ENCODE measurements at regions not wholly inside any gene's neighbourhood (a gene's known extent, or its start where the extent isn't known, plus 50 kb on each side); places are given as distances from the start of the nearest gene placed in this dataset.
"Not testable (repeated sequence)": the region's sequence is repeated elsewhere in the genome, so short reads cannot be mapped to it uniquely, and the experiment has no call there.

DNA sequence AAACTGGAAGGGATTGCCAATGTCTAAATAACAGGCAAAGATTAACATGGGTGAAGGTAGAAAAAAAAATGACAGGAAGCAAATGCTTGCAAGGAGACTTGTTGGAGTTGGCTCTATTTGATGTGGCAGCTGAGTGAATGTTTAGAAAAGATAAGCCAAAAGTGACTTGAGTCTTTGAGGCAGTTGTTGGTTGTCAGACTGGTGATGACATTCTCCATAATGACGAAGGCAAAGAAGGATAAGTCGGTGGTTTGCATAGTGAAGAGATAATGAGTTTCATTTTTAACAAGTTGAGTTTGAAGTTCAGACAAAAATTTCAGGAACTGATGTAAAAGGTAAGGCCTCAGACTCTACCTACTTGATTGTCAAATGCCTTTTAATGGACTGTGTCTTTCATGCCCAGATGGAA, 704.1 kb upstream of the SGO1 start:
- no peak for DNase-seq

GRCh38 chr3:20878691-20879090, 692.7 kb upstream of the SGO1 start:
- peak in 1 of 2 experiments; percentile 66 for DNase-seq

DNA sequence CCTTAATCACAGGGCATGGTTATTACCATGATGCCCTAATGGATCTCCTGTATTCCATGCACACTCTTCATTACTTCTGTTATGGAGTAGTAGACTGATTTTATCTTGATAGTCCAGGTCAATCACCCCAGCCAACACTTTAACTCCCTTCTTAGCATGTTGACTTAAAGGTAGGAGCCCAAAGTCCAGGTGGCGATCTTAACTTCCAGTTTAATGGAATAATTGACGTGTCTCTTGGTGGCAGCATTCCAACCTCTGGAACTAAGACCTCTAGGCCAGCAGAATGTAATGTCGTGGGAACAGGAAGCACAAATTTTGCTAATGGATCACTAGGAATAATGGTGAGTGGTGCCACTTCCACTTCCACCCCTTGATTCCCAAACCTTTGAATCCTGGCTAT, 687.2 kb upstream of the SGO1 start:
- no peak for DNase-seq

DNA sequence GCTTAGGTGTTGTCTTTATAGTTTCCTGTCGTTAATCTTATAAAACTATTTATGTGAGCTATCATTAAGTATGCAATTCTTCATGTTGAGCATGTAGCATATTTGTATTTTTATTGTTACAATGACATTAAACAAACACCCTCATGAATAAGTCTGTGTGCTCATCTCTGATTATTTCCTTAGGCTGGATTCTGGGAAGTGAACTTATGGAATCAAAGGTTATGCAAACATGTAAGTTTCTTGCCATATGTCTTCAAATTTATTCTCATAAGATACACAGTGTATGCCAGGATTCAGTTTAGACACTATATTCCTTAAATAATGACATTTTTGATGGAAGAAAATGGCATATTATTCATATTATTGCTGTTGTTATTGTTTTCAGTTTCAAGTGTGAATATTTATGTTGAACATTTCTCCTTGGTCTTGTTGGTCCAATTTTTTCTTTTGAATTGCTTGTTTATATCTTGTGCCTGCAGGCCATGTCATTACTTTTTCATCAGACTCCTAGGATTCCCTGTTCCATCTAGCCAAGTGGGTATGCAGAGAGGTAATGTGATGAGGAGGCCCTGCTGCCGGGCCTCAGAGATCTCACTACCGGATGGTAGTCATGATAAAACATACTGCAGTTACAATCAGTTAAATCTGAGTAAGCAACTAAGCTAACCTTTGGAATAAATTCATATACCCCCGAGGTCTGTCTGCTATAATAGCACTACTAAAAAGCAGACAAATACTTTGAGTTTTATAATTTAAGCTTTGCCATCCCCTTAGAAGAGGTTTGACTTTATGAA, 684.3 kb upstream of the SGO1 start:
- no peak for DNase-seq

- DNase-seq = no peak
Measured at GRCh38 chr3:20865803-20866202, 679.8 kb upstream of the SGO1 start.

DNA sequence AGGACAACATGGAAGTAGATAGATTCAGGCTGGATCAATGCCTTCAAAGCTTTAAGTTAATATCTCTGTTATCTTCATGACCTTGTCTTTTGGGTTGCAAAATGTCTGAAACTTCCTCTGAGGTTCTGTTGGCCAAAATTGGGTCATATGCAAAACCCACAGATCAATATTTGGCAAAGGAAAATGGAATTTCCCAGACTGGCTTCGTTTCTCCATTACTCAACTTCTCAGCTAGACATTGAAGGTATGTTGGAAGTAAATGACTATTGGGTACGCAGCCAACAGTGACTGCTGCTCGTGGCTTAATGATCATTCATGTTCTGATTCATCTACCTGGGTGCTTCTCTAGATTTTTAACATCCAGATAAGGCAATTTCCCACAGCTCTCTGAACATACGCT, 675.4 kb upstream of the SGO1 start:
- no peak for DNase-seq

DNA sequence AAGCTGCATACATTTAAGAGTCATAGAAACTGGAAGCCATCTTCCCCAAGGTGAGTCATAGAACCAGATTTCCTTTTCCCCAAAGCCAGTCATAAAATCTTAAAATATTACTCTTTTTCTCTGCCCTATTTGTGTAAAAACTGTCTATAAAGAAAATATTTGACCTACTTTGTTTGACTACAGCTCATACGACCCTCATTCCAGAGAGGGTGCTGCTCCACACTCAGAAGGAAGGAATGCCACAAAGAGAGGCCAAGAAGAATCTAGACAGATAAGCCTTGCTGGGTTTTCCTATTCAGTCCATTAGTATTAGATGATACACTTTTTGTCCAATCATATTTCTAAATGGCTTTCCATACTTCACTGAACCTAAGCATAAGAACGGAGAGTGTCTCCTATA, 671.6 kb upstream of the SGO1 start:
- no peak for DNase-seq

GRCh38 chr3:20853890-20854289, 667.9 kb upstream of the SGO1 start:
- DNase-seq = no peak

GRCh38 chr3:20852712-20853111, 666.7 kb upstream of the SGO1 start:
- DNase-seq = no peak

- no peak for DNase-seq
Measured at GRCh38 chr3:20849975-20850374, 664.0 kb upstream of the SGO1 start.

GRCh38 chr3:20846832-20847231, 660.8 kb upstream of the SGO1 start:
- DNase-seq = peak in 1 of 2 experiments; percentile 2

DNA sequence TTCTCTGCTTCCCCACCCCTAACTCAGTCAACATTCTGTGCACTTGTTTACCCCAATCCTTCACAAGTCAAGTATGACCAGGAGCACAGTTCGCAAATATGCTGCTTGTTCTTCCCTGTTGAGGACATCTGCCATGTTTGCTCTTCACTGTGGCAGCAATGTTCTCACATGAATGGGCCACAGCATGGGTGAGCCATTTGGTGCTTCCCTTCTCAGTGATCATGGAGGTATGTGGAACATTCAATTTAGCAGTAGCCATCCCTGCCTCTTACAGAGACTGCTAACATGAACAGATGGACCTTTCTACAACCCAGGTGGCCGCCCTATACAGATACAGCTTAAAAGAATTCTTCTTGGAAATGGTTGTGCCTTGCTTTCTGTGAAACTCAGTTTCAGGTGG, 660.1 kb upstream of the SGO1 start:
- peak in 1 of 2 experiments; percentile 36 for DNase-seq

DNA sequence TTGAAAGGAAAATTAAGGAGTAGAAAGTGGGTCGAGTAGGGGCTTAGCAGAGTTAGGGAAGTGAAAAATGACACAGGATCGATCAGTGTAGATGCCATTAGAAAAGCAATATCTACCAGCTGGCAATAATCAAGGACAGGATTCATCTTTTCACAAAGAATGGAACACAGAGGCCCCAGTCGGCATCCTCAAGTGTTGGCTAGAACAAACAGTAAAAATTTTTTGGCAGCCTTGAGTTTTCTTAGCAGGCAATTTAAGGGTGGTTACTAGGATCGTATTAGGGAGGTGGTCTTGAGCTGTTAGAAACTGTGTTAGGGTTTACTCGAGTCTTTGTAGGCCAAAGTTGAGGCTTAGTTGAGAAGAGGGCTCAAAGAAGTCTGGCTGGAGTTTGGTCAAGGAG, 658.8 kb upstream of the SGO1 start:
- no peak for DNase-seq

DNA sequence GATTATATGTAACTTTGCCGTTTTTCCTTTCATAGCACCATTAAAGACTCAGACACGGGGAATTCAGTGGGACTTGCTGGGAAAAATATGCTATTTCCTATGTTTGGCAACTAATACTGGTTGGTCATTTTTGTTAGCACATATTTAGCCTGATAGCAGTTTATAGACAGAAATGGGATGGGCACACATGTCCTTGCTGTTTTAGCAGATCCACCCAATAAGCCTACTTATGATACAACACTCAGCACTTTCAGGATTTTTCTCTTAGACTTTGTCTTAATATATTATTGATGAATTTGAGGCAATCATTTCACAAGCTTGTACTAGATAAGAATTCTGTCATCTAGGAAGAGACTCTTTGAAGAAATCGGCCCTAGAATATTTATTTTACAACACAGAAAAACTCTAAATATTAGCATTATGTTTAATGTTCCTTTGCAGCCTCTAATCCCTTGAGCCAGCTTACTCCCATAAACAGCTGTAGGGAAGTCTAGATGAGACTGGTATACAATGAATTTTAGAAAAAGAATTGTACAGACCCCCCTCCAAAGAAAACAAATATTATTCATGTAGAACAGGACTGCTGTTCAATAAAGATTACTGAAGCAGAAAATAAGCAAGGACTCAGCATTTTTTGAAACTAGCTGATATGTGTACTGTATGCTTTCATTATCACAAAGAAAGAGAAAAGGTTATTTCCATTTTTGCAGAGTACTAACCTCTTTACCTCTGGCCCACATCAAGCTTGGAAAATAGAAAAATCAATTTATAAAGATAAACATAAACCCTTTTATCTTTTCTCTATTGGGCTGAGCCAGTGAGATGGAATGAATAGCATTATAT, 656.8 kb upstream of the SGO1 start:
- DNase-seq = no peak

DNA sequence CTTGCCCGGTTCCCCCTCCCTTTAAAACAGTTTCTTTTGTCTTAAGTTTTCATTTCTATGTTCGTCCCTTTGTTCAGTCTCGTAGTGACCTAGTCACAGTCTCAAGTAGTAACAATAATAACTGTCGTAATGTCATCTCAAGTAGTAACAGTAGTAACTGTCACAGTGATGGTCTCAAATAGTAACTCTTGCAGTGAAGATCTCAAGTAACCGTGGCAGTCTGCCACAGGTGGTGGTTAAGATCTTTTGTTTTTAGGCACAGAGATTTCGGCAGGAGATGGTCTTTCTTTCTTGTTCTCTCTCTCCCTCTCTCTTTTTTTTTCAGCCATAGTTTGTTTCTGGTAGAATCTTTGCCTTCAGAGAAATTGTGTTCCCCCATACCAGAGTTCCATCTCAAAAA, 656.0 kb upstream of the SGO1 start:
- no peak for DNase-seq

GRCh38 chr3:20837676-20838302, 651.8 kb upstream of the SGO1 start:
- DNase-seq = peak in 1 of 2 experiments; percentile 62

GRCh38 chr3:20836801-20837200, 650.8 kb upstream of the SGO1 start:
- no peak for DNase-seq

DNA sequence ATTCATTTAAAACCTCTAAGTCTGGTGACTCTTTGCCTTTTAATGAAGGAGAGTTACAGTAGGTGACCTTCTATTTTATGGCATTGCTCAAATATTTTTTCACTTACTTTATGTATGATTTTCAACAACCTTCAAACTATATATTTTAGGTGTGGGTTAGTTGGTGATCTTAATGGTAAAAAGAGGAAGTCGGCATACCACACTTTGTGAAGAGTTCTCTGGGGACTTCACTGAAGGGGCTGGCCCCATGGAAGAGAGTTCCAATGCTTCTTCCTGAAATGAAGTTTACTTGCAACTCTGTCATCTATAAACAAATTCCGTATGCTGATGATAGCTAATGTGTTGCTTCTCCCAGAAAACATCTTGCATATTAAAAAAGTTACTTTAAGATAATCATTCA, 647.0 kb upstream of the SGO1 start:
- no peak for DNase-seq

DNA sequence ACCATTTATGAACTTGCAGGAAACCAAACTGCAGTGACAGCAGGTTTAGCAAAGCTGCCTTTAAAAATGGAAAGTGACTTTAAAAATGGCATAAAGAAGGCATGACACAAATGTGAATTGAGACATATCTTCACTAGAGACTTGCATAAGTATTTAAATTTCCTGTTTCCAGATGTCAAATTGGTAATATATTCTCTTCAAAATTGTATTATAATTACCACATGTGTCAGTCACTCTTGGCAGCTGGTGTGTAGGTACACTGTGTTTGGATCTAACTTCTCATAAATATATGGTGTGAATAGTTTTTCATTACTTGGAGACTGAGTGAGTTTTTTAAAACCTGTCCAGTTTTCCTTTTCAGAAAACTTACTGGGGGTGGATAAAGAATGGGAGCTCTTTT, 636.2 kb upstream of the SGO1 start:
- no peak for DNase-seq

GRCh38 chr3:20820872-20821271, 634.9 kb upstream of the SGO1 start:
- not testable (repeated sequence) for DNase-seq

DNA sequence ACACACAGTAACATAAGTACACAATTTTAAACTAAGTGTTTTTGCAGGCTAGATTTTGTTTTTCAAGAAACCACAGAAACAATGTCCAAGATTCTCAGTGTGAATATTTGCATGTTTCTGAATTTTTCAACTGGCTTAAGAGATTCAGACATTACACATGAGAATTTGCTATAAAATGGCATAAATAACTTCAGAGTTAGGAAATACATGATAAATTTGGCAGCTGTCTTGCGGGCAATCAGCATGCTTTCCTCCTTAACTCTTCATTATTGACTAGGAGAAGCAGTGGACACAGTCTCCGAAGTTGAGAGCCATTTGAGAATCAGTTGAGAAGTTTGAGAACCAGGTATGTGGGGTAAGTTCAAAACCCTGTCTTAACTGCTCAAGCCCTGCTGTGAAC, 625.6 kb upstream of the SGO1 start:
- no peak for DNase-seq

DNA sequence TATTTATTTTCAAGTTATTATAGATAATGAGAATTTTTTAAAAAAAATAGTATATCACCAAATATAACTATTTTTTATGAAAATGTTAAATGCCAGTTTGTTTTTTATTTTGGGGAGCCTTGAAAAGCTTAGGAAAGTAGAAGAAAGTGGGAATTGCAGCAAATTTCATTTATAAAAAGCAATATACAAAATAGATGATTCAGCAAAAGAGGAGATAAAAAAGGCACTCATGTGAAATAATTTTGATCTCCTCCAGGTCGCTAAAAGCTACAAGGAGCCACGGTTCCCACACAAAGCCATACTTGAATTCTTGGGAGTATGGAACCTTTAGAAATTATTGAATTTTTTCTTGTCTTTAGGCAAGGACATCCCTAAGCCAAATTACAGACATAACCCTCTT, 625.0 kb upstream of the SGO1 start:
- no peak for DNase-seq

DNA sequence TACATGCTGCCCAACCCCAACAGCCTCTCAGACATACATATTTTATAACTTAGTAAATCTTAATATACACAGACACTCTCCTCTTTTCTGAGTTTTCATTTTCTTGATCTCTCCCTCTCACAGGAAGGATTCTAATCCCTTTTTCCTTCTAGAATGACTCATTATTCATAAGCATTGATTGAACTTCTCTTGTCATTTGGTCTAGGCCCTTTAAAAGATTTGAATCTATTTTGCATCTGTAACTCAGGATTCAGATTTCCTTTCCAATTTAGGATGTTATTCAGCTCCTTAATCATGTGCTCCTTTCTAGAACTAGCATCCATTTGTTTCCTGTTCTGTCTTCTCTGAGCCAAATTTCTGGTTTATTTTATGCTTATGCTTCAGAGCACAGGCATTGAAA, 624.5 kb upstream of the SGO1 start:
- DNase-seq = no peak

- no peak for DNase-seq
Measured at GRCh38 chr3:20809356-20809755, 623.4 kb upstream of the SGO1 start.
